GM12872 (cell line): ENCODE measurements at regions not wholly inside any gene's neighbourhood (a gene's known extent, or its start where the extent isn't known, plus 50 kb on each side); places are given as distances from the start of the nearest gene placed in this dataset.

ENCODE experiments used
- CTCF ChIP-seq: IDR thresholded peaks from 3 replicates; pipeline ENCODE4 v1.5.1; 2011; ENCODE audit warnings: low read depth, mild to moderate bottlenecking, low read length, moderate library complexity; ENCODE audit not compliant: insufficient read depth

DNA sequence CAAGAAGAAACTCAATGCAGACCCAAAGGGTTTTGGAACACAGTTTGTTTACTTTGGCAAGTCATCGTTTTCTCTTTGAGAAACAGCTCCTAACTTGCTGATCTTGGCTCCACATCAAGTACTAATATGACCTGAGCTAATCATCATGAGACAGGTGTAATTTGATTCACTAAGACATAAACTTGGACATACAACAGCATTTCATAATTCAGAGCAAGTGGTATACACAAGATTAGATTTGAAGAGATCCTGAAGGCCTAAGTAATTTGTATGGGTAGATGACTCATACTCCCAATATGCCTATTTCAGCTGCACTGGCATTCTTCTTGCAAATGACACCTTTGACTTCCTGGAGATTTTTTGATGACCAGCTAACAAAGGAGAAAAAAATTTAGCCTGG is 1521.7 kb downstream of the RPA4 start:
- TF ChIP-seq CTCF = no peak

DNA sequence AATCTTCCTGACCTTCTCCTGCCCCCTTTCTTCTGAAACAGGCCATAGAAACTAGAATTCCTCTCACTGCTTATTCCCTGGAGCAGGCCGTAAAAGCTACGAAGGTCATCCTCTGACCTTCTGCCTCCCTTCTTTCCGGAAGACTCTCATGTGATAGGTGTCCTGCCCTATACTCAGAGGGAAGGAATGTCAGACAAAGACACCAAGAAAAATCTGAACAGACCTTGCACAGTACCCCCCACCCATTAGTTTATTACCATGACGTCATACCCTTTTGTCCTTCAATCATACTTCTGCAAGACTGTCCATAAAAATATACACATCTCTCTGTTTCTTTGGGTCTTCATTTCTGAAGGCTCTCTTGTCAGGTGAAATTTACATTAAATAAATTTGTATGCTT is 1523.9 kb downstream of the RPA4 start:
- no peak for TF ChIP-seq CTCF

DNA sequence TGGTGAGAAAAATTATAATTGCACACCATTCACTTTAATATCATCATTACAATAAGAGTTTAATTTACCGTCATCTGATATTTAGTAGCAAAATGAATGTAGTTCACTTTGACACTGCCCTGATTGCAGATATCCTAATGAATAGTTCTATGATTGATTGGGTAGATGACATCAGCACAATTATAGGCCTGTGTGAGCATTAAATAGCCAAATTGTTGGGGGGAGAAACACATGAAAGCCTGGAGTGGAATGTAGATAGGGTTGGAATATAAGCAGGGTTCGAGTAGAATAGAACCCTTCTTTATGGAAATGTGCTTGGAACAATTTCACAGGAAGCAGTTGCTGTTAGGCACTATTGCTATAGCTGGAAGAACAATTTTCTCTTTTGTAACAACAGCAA is 1526.2 kb downstream of the RPA4 start:
- TF ChIP-seq CTCF = no peak

- TF ChIP-seq CTCF = no peak
These were observed 1528.3 kb downstream of the RPA4 start for GRCh38 chrX:98412058-98412457.

DNA sequence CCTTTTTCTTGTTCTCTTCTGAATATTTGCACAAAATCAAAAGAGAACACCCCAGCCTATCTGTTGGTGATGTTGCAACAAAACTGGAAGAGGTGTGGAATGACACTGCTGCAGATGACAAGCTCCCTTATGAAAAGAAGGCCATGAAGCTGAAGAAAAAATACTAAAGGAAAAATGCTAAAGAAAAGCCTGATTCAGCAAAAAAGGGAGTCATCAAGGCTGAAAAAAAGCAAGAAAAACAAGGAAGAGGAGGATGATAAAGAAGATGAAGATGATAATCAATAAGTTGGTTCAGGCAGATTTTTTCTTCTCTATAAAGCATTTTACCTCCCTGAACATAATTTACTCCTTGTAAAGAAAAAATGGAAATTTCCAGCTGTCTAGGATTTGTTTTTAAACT is 1538.8 kb downstream of the RPA4 start:
- no peak for TF ChIP-seq CTCF

GRCh38 chrX:98432413-98432812 is 1548.7 kb downstream of the RPA4 start:
- TF ChIP-seq CTCF = no peak

DNA sequence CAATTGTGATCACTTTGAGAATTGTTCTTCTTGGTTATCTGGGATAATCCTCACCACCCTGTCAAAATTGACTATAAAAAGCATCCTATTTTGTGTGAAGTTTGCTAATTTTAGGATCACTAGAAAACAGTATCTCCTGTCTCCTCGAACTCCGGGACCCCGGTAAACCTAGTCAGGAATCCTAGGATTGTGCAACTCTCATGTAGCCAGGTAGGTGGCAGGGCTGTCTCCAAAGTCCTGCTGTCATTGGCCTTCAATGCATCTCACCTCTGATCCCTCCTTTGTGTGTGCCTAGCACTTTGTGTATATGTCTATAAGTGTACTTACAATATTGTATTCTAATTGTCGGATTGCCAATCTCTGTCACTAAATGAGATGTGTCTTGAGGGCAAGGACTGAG is 1564.8 kb downstream of the RPA4 start:
- no peak for TF ChIP-seq CTCF

DNA sequence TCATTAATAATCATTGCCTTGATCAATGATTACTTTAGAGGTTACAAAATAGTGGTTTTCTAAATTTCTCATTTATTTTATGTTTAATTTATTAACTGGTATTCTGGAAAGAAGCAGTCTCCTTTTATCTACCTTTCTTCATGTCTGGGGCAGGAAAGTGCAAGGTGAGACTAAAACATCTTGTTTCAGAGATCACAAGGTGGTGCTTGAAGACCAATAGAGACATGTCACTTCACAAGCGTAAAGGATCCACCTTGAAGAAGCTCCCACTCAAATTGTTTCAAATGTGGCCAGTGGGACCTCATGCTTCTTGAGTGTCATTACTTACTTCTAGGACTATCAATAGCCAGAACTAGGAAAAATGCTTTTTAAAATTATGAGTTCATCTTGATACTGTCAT is 1568.7 kb downstream of the RPA4 start:
- no peak for TF ChIP-seq CTCF
